Neural cell (in vitro differentiated cells): ENCODE measurements at regions not wholly inside any gene's neighbourhood (a gene's known extent, or its start where the extent isn't known, plus 50 kb on each side); places are given as distances from the start of the nearest gene placed in this dataset.

Experiments used
- H2AFZ ChIP-seq: fragments of 200-600, 300-800 bp; sonication (generic), shearing (Covaris generic); 2 replicates; pipeline ENCODE4 v1.6.0; 2014; ENCODE audit warnings: low read depth, mild to moderate bottlenecking, antibody characterized with exemption, low read length, moderate library complexity
- H3F3A ChIP-seq: fragments of 200-600 bp; shearing (Covaris generic); 2 replicates; pipeline ENCODE4 v1.6.1; 2016; ENCODE audit warnings: mild to moderate bottlenecking, moderate library complexity, mixed read lengths, antibody characterized with exemption, low read length; ENCODE audit not compliant: insufficient read depth, poor library complexity, severe bottlenecking
- H3K27ac ChIP-seq: fragments of 200-600, 300-800 bp; sonication (generic), shearing (Covaris generic); 2 replicates; pipeline ENCODE4 v1.5.1; 2014; ENCODE audit warnings: mild to moderate bottlenecking, low read length, moderate library complexity
- H3K27me3 ChIP-seq: fragments of 300-800, 200-600 bp; sonication (generic), shearing (Covaris generic); 2 replicates; pipeline ENCODE4 v1.6.0; 2014; ENCODE audit warnings: mild to moderate bottlenecking, low read depth, low read length, moderate library complexity; ENCODE audit not compliant: insufficient read depth
- H3K36me3 ChIP-seq: fragments of 300-800, 200-600 bp; sonication (generic), shearing (Covaris generic); 2 replicates; pipeline ENCODE4 v1.5.1; 2014; ENCODE audit warnings: mild to moderate bottlenecking, antibody characterized with exemption, low read length, moderate library complexity; ENCODE audit not compliant: insufficient read depth
- H3K4me2 ChIP-seq: fragments of 300-800, 200-600 bp; sonication (generic), shearing (Covaris generic); 2 replicates; pipeline ENCODE4 v1.6.0; 2014; ENCODE audit warnings: mild to moderate bottlenecking, low read length
- H3K4me3 ChIP-seq: fragments of 300-800, 200-600 bp; sonication (generic), shearing (Covaris generic); 2 replicates; pipeline ENCODE4 v1.5.1; 2014; ENCODE audit warnings: mild to moderate bottlenecking, low read length, moderate library complexity
- H3K79me2 ChIP-seq: fragments of 200-600 bp; shearing (Covaris generic); replicated peaks from 2 replicates; pipeline ENCODE4 v1.6.0; 2014; ENCODE audit warnings: mild to moderate bottlenecking, low read length, moderate library complexity; ENCODE audit not compliant: insufficient read depth
- H3K9ac ChIP-seq: fragments of 300-800, 200-600 bp; sonication (generic), shearing (Covaris generic); 2 replicates; pipeline ENCODE4 v1.6.1; 2016; ENCODE audit warnings: mild to moderate bottlenecking, low read length, mixed read lengths
- H3K9me2 ChIP-seq: fragments of 200-600 bp; shearing (Covaris generic); 2 replicates; pipeline ENCODE4 v1.6.1; 2016; ENCODE audit warnings: mild to moderate bottlenecking, low read length, mixed read lengths; ENCODE audit not compliant: insufficient read depth
- H3K9me3 ChIP-seq: fragments of 200-600, 300-800 bp; sonication (generic), shearing (Covaris generic); 2 replicates; pipeline ENCODE4 v1.6.1; 2016; ENCODE audit warnings: mild to moderate bottlenecking, mixed run types, low read length, moderate library complexity, mixed read lengths
- H4K20me1 ChIP-seq: fragments of 200-600 bp; shearing (Covaris generic); 2 replicates; pipeline ENCODE4 v1.6.1; 2016; ENCODE audit warnings: mild to moderate bottlenecking, mixed run types; ENCODE audit not compliant: insufficient read depth
- EP300 ChIP-seq: fragments of 450-650 bp; conservative IDR thresholded peaks from 2 replicates; pipeline ENCODE4 v1.6.1; 2014; ENCODE audit warnings: antibody characterized with exemption, mild to moderate bottlenecking, moderate library complexity; ENCODE audit not compliant: poor library complexity, severe bottlenecking
- EZH2 ChIP-seq: fragments of 200-600, 300-800 bp; shearing (Covaris generic), sonication (generic); IDR thresholded peaks from 2 replicates; pipeline ENCODE4 v1.6.1; 2014; ENCODE audit warnings: antibody characterized with exemption, low read length, borderline replicate concordance, mild to moderate bottlenecking; ENCODE audit not compliant: insufficient read depth, poor library complexity, severe bottlenecking
- MXI1 ChIP-seq: fragments of 450-650 bp; conservative IDR thresholded peaks from 2 replicates; pipeline ENCODE4 v1.6.1; 2014; ENCODE audit warnings: antibody characterized with exemption, mild to moderate bottlenecking; ENCODE audit not compliant: poor library complexity, severe bottlenecking
- POLR2AphosphoS5 ChIP-seq: IDR thresholded peaks from 2 replicates; pipeline ENCODE4 v1.6.1; 2012
- RAD21 ChIP-seq: fragments of 450-650 bp; conservative IDR thresholded peaks from 2 replicates; pipeline ENCODE4 v1.6.1; 2014; ENCODE audit warnings: antibody characterized with exemption, mild to moderate bottlenecking, moderate library complexity
- SMC3 ChIP-seq: fragments of 450-650 bp; conservative IDR thresholded peaks from 2 replicates; pipeline ENCODE4 v1.6.1; 2014; ENCODE audit warnings: antibody characterized with exemption, mild to moderate bottlenecking, moderate library complexity; ENCODE audit not compliant: poor library complexity
- TAF1 ChIP-seq: IDR thresholded peaks from 2 replicates; pipeline ENCODE4 v1.6.1; 2012; ENCODE audit warnings: low read depth
- TF ChIP-seq, protein P1 (sequence below): fragments of 450-650 bp; IDR thresholded peaks from 2 replicates; pipeline ENCODE4 v1.5.1; 2014; ENCODE audit warnings: antibody characterized with exemption, mild to moderate bottlenecking, moderate library complexity; ENCODE audit not compliant: poor library complexity, severe bottlenecking
- TF ChIP-seq, protein P2 (sequence below): IDR thresholded peaks from 2 replicates; pipeline ENCODE4 v1.6.1; 2012; ENCODE audit warnings: borderline replicate concordance

DNA sequence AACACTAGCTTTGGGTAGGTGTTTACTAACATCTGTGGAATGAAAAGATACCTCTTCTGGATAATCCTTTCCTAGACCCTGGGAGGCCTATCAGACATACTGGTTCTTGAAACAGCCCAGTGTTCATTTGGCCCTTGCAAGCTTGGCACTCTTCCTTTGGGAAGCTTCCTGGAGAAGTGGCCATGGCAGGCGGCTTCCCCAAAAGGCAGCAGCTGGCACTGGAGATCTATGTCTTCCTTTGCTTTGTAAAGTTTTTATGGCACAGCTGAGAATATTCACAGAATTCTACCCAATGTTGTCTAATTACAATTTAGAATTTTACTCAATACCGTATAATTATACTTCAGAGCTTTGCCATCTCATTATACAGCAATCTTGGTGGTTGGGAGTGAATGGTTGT, 199.2 kb upstream of the C11orf87 start:
- H2AFZ ChIP-seq: no peak overlapping the region
- no peaks in the 10 kb centered on the region for H3K79me2 ChIP-seq
- no peak overlapping the region for H3K4me3 ChIP-seq
- H3F3A ChIP-seq: no peaks in the 10 kb centered on the region
- no peaks in the 10 kb centered on the region for H3K36me3 ChIP-seq
- no peaks in the 10 kb centered on the region for H3K9me2 ChIP-seq
- TF ChIP-seq SMC3 (no peak), TAF1 (no peak), MXI1 (no peak), RAD21 (no peak), POLR2AphosphoS5 (no peak), EZH2 (no peak), EP300 (no peak)
- TF ChIP-seq, protein P1, sequence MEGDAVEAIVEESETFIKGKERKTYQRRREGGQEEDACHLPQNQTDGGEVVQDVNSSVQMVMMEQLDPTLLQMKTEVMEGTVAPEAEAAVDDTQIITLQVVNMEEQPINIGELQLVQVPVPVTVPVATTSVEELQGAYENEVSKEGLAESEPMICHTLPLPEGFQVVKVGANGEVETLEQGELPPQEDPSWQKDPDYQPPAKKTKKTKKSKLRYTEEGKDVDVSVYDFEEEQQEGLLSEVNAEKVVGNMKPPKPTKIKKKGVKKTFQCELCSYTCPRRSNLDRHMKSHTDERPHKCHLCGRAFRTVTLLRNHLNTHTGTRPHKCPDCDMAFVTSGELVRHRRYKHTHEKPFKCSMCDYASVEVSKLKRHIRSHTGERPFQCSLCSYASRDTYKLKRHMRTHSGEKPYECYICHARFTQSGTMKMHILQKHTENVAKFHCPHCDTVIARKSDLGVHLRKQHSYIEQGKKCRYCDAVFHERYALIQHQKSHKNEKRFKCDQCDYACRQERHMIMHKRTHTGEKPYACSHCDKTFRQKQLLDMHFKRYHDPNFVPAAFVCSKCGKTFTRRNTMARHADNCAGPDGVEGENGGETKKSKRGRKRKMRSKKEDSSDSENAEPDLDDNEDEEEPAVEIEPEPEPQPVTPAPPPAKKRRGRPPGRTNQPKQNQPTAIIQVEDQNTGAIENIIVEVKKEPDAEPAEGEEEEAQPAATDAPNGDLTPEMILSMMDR: no peak
- TF ChIP-seq, protein P2, sequence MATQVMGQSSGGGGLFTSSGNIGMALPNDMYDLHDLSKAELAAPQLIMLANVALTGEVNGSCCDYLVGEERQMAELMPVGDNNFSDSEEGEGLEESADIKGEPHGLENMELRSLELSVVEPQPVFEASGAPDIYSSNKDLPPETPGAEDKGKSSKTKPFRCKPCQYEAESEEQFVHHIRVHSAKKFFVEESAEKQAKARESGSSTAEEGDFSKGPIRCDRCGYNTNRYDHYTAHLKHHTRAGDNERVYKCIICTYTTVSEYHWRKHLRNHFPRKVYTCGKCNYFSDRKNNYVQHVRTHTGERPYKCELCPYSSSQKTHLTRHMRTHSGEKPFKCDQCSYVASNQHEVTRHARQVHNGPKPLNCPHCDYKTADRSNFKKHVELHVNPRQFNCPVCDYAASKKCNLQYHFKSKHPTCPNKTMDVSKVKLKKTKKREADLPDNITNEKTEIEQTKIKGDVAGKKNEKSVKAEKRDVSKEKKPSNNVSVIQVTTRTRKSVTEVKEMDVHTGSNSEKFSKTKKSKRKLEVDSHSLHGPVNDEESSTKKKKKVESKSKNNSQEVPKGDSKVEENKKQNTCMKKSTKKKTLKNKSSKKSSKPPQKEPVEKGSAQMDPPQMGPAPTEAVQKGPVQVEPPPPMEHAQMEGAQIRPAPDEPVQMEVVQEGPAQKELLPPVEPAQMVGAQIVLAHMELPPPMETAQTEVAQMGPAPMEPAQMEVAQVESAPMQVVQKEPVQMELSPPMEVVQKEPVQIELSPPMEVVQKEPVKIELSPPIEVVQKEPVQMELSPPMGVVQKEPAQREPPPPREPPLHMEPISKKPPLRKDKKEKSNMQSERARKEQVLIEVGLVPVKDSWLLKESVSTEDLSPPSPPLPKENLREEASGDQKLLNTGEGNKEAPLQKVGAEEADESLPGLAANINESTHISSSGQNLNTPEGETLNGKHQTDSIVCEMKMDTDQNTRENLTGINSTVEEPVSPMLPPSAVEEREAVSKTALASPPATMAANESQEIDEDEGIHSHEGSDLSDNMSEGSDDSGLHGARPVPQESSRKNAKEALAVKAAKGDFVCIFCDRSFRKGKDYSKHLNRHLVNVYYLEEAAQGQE: no peak
- no peak overlapping the region for H3K9ac ChIP-seq
- H3K9me3 ChIP-seq: no peaks in the 10 kb centered on the region
- H3K27ac ChIP-seq: no peak overlapping the region
- H3K27me3 ChIP-seq: no peaks in the 10 kb centered on the region
- no peaks in the 10 kb centered on the region for H4K20me1 ChIP-seq
- no peak overlapping the region for H3K4me2 ChIP-seq

- Histone ChIP-seq H4K20me1 (no peaks in the 10 kb centered on the region), H3K9me3 (no peaks in the 10 kb centered on the region), H3K79me2 (no peaks in the 10 kb centered on the region), H2AFZ (no peak overlapping the region), H3K9ac (no peak overlapping the region), H3F3A (no peaks in the 10 kb centered on the region), H3K36me3 (no peaks in the 10 kb centered on the region), H3K27ac (no peak overlapping the region), H3K27me3 (no peaks in the 10 kb centered on the region), H3K4me2 (no peak overlapping the region), H3K4me3 (no peak overlapping the region), H3K9me2 (no peaks in the 10 kb centered on the region)
- TF ChIP-seq SMC3: no peak
- TF ChIP-seq RAD21: no peak
- TF ChIP-seq MXI1: no peak
- no peak for TF ChIP-seq EP300
- TF ChIP-seq, protein P1: no peak
- TF ChIP-seq EZH2: no peak
- TF ChIP-seq TAF1: no peak
- no peak for TF ChIP-seq POLR2AphosphoS5
- TF ChIP-seq, protein P2: no peak
These were observed 198.5 kb upstream of the C11orf87 start for GRCh38 chr11:109223451-109223850.
